HG02870 (cell line): ENCODE measurements at regions not wholly inside any gene's neighbourhood (a gene's known extent, or its start where the extent isn't known, plus 50 kb on each side); places are given as distances from the start of the nearest gene placed in this dataset.
A peak's percentile ranks its signal among the peaks of the same experiment; 100 is the strongest.
"Not testable (repeated sequence)": the region's sequence is repeated elsewhere in the genome, so short reads cannot be mapped to it uniquely, and the experiment has no call there.

Experiments
- ATAC-seq: cut with Tn5 transposase; IDR thresholded peaks from one replicate; pipeline ENCODE4 v1.9.1; 2021; ENCODE audit warnings: mild to moderate bottlenecking, moderate library complexity; ENCODE audit not compliant: unreplicated experiment

GRCh38 chr1:177432897-177433296, 262.1 kb downstream of the BRINP2 start:
- ATAC-seq, result no peak

GRCh38 chr1:177431123-177431522, 260.4 kb downstream of the BRINP2 start:
- ATAC-seq, result no peak

GRCh38 chr1:177429234-177429633, 258.5 kb downstream of the BRINP2 start:
- ATAC-seq, result no peak

- ATAC-seq, result no peak
These were observed 257.1 kb downstream of the BRINP2 start for GRCh38 chr1:177427811-177428210.

GRCh38 chr1:177426497-177426896, 255.7 kb downstream of the BRINP2 start:
- no peak for ATAC-seq

GRCh38 chr1:177425199-177425598, 254.4 kb downstream of the BRINP2 start:
- ATAC-seq, result no peak

GRCh38 chr1:177424744-177425143, 254.0 kb downstream of the BRINP2 start:
- ATAC-seq, result no peak

GRCh38 chr1:177423090-177423489, 252.3 kb downstream of the BRINP2 start:
- ATAC-seq, result no peak

- no peak for ATAC-seq
These were observed 243.3 kb downstream of the BRINP2 start for GRCh38 chr1:177413982-177414596.

- ATAC-seq, result no peak
These were observed 240.6 kb downstream of the BRINP2 start for GRCh38 chr1:177411381-177411780.

GRCh38 chr1:177410179-177410766, 239.5 kb downstream of the BRINP2 start:
- no peak for ATAC-seq

- ATAC-seq, result not testable (repeated sequence)
These were observed 235.6 kb downstream of the BRINP2 start for GRCh38 chr1:177406323-177406722.

GRCh38 chr1:177392336-177392735, 221.6 kb downstream of the BRINP2 start:
- no peak for ATAC-seq

GRCh38 chr1:177385760-177386698, 215.3 kb downstream of the BRINP2 start:
- ATAC-seq, result peak; percentile 81

GRCh38 chr1:177384461-177384860, 213.7 kb downstream of the BRINP2 start:
- no peak for ATAC-seq

- ATAC-seq, result no peak
These were observed 213.0 kb downstream of the BRINP2 start for GRCh38 chr1:177383715-177384114.

- ATAC-seq, result no peak
These were observed 207.1 kb downstream of the BRINP2 start for GRCh38 chr1:177377866-177378265.

- peak; percentile 74 for ATAC-seq
These were observed 197.5 kb downstream of the BRINP2 start for GRCh38 chr1:177368255-177368654.

GRCh38 chr1:177366091-177366490, 195.3 kb downstream of the BRINP2 start:
- ATAC-seq, result no peak

- ATAC-seq, result no peak
These were observed 190.0 kb downstream of the BRINP2 start for GRCh38 chr1:177360791-177361190.

GRCh38 chr1:177356674-177357435, 186.1 kb downstream of the BRINP2 start:
- ATAC-seq, result no peak
